NB4 (cell line): ENCODE measurements at regions not wholly inside any gene's neighbourhood (a gene's known extent, or its start where the extent isn't known, plus 50 kb on each side); places are given as distances from the start of the nearest gene placed in this dataset.

Source experiments
- DNase-seq: peaks from one replicate; pipeline ENCODE4 v3.0.0; 2010; ENCODE audit warnings: low read depth
- H3K4me3 ChIP-seq: one replicate; pipeline ENCODE4 v1.5.1; 2011; ENCODE audit warnings: mild to moderate bottlenecking, low read depth, low read length, moderate library complexity
- MYC ChIP-seq: IDR thresholded peaks from 2 replicates; pipeline ENCODE4 v1.6.1; 2011; ENCODE audit warnings: low read depth, low read length
- POLR2A ChIP-seq: IDR thresholded peaks from 2 replicates; pipeline ENCODE4 v1.6.1; 2011; ENCODE audit warnings: mild to moderate bottlenecking; ENCODE audit not compliant: insufficient read length; ENCODE audit errors: extremely low read depth
- TF ChIP-seq, protein P1 (sequence below): IDR thresholded peaks from 2 replicates; pipeline ENCODE4 v1.6.1; 2011; ENCODE audit warnings: low read depth, low read length
- TF ChIP-seq, protein P2 (sequence below): IDR thresholded peaks from one replicate; pipeline ENCODE4 v1.5.1; 2012; ENCODE audit warnings: low read depth, low read length

DNA sequence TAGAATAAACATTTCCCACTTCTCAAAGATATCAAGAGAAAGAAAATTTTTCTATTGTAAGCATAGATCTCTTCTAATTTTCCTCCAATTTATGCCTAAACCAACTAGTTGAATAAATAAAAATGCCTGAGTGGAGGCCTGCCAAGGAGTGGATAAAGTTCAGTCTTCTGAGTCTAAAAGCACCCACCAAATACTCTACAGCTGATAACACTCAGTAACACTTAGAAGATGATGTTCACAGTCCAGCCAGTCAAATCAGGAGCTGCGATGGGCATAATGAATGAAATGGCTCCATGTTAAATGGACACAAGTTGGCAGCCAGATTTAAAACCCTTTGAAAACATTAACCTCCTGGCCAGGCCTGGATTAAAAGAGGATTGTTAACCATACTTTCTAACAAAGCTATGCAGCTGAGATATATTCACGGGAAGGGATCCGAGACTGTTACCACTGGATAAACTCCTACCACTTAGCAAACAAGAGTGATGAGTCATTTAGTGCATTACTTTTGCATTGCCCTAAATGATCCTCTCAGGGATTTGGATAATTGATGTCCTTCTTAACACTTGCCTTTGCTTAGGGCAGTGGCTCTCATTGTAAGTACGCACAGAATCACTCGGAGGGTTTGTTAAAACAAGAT lies 63.7 kb upstream of the CCDC112 start:
- no peak for DNase-seq
- TF ChIP-seq, protein P1, sequence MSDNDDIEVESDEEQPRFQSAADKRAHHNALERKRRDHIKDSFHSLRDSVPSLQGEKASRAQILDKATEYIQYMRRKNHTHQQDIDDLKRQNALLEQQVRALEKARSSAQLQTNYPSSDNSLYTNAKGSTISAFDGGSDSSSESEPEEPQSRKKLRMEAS: no peak
- TF ChIP-seq POLR2A (no peak), MYC (no peak)
- TF ChIP-seq, protein P2, sequence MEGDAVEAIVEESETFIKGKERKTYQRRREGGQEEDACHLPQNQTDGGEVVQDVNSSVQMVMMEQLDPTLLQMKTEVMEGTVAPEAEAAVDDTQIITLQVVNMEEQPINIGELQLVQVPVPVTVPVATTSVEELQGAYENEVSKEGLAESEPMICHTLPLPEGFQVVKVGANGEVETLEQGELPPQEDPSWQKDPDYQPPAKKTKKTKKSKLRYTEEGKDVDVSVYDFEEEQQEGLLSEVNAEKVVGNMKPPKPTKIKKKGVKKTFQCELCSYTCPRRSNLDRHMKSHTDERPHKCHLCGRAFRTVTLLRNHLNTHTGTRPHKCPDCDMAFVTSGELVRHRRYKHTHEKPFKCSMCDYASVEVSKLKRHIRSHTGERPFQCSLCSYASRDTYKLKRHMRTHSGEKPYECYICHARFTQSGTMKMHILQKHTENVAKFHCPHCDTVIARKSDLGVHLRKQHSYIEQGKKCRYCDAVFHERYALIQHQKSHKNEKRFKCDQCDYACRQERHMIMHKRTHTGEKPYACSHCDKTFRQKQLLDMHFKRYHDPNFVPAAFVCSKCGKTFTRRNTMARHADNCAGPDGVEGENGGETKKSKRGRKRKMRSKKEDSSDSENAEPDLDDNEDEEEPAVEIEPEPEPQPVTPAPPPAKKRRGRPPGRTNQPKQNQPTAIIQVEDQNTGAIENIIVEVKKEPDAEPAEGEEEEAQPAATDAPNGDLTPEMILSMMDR: no peak
- no peak overlapping the region for H3K4me3 ChIP-seq

DNA sequence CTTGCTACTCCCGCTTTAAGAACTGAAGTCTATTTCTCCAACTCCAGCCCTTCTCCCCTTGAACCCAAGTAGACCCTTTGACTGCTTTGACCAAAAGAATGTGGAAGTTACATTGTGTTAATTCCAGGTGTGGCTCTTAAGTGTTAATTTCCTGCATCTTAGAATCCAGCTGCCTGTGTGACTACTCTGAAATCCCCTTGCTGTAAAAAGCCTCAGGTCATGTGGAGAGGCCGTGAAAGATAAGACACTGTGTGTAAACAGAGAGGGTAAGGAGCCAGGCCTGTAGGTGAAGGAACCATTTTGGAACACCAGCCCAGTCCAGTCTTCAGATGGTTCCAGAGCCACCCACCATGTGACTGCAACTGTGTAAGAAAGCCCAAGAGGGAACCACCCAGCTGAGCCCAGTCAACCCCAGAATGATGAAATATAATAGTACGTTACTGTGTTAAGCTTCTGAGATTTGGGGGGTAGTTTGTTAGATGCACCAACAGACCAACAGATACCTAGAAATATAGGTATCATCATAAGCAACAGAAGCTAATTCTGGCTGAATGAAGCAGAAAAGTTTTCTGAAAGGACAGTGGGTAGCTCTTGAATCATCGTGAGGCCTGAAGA lies 59.4 kb upstream of the CCDC112 start:
- H3K4me3 ChIP-seq: no peak overlapping the region
- TF ChIP-seq, protein P1: no peak
- TF ChIP-seq POLR2A: no peak
- no peak for TF ChIP-seq MYC
- TF ChIP-seq, protein P2: no peak
- no peak for DNase-seq

DNA sequence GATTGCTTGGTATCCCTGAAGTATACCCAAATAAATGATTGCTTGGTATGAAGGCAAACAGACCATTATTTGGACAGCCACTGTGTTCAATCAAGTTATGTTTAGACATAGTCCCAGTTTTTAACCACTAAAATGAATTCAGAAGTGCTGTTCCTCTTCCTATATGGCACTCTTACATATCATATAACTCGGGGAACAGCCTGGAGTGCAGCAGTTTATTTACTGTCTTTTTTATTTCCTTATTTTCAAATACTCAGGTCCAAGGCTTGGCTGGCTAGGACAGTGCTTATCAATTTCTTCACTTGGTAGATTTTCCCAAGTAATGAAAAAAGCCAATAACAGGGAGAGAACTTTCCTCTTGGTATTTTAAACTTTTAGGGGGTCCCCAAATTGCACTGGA lies 58.6 kb upstream of the CCDC112 start:
- no peak for DNase-seq
- H3K4me3 ChIP-seq: no peak overlapping the region
- TF ChIP-seq MYC: no peak
- TF ChIP-seq, protein P2: no peak
- no peak for TF ChIP-seq POLR2A
- TF ChIP-seq, protein P1: no peak

DNA sequence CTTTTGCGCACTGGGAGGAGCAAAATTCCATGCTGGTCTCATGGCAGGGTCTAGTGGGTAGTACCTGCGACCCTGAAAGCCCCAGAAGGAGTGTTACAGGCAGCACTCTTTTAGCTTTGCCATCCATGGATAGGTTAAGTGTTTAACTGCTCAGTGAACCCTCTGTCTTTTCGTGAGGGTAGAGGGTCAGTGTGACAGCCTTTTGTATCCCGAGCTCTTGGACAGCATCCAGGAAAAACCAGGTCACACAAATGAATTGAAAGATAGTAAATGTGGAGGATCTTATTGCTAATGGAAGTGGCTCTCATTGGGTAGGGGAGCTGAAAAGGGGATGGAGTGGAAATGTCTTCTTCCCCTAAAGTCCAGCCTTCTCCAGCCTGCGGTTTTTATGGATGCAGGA lies 57.8 kb upstream of the CCDC112 start:
- DNase-seq: no peak
- H3K4me3 ChIP-seq: no peak overlapping the region
- TF ChIP-seq, protein P2: no peak
- TF ChIP-seq, protein P1: no peak
- TF ChIP-seq POLR2A (no peak), MYC (no peak)

DNA sequence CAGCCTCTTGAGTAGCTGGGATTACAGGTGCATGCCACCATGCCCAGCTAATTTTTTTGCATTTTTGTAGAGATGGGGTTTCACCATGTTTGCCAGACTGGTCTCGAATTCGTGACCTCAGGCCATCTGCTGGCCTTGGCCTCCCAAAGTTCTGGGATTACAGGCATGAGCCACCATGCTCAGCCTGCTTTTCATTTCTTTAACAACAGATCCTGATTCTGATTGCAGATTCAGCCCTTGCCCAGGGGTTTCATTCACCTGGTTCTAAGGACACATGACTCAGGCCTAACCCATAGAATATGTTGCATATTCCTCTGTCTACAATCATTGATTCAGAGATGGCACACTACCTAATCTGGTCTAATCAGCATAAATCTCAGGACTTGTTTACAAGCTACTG lies 56.1 kb upstream of the CCDC112 start:
- TF ChIP-seq, protein P1: no peak
- no peak for TF ChIP-seq POLR2A
- TF ChIP-seq, protein P2: no peak
- no peak for TF ChIP-seq MYC
- no peak overlapping the region for H3K4me3 ChIP-seq

More for the DNA sequence above, 56.1 kb upstream of the CCDC112 start:
- DNase-seq: no peak
